Activated CD8-positive, alpha-beta memory T cell treated with anti-CD3 and anti-CD28 coated beads for 48 hours (primary cell): ENCODE measurements at regions not wholly inside any gene's neighbourhood (a gene's known extent, or its start where the extent isn't known, plus 50 kb on each side); places are given as distances from the start of the nearest gene placed in this dataset.
A peak's percentile ranks its signal among the peaks of the same experiment; 100 is the strongest.

Experiments used
- DNase-seq, 3 experiments: peaks; one replicate each; pipeline ENCODE4 v3.0.0-alpha.2; 2020; ENCODE audit warnings: low read depth in 2 of 3, low spot score in 2 of 3

GRCh38 chr13:33617055-33617454, 200.9 kb upstream of the RFC3 start:
- no peak for DNase-seq

DNA sequence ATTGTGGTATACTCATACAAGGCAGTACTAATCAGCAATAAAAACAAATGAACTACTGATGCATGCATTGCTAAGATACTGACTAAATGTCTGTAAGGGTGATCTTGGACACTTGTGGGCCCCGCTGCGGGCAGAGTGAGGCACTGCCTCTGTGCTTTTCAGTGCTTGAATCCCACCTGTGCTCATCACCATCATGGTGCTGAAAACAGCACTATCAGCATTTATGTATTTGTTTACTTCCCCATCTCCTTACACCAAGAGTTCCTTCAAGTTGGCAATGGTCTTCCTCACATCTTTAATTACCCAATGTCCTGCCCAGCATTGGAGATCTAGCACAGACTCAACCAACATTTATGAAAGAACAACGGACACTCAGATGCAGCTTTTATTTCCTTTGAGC, 193.7 kb upstream of the RFC3 start:
- DNase-seq: no peak

- no peak for DNase-seq
Measured at GRCh38 chr13:33624740-33625139, 193.2 kb upstream of the RFC3 start.

- no peak for DNase-seq
Measured at GRCh38 chr13:33626407-33626806, 191.5 kb upstream of the RFC3 start.

- no peak for DNase-seq
Measured at GRCh38 chr13:33628662-33629061, 189.3 kb upstream of the RFC3 start.

- no peak for DNase-seq
Measured at GRCh38 chr13:33629605-33630360, 188.2 kb upstream of the RFC3 start.

DNA sequence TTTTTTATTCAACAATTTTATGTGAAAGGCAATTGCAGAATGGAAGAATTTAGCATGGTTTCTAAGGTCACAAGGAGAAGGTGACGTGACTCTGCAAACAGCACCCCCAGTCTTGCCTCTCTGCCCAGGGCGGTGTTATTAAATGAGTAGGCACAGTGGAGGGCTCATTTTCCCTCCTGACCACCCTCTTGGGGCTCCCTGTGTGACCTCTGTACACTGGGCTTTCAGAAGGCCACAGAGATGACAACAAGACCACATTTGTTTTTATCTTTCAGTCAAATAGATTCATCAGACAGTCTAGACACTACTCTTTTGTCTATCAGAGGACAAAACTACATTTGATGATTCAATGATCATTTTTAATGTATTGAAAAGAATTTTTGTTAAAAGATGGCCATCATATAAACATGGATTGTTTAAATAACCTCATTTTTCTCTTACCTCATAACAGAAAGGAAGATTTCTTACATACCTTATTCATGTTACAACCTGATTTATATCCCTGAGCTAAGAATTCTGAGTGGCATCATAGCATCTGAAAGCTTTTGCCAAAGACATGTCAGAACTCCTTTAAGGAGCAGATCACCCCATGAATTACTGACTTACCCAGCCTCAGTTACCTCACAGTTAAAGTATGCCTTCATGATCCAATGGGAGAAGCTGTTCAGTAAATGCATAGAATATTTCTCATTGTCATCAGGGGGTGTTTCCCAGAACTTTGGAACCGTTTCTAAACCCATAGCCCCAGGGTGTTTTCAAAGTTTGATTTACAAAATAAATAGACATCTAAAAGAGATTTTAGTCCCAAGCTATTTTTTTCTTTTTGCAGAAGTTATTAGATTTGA, 184.0 kb upstream of the RFC3 start:
- DNase-seq: no peak

GRCh38 chr13:33634546-33634982, 183.4 kb upstream of the RFC3 start:
- DNase-seq: no peak

- DNase-seq: no peak
Measured at GRCh38 chr13:33636243-33636642, 181.7 kb upstream of the RFC3 start.

DNA sequence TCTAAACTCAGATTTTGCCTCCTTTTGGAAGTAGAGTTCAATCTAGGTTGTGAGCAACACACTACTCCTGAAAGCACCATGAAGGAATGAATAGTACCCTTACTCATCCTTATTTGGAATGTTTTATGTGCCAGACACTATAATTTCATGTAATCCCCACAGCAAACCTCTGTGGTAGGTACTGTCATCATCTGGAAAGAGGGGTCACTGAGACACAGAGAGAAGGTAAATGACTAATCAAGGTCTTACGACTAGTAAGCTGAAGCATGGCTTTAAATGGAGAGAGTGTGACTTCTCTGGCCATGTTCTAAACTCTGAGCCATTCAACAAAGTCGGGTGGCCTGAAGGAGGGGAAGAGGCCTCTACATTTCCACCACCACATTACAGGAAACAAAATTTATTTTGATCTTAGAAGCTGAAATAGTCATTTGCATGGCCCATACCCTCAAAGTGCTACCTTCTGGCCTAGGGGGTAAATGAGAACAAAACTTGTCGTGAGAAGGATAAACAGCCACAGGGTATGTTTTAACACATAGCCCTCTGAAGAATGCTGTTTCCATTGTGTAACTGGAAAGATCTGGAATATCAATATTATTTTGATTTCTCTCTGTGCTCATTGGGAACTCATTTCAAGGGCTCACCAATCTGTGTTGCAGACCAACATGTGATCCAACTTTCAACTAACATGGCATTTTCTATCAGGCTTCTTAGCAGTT, 180.8 kb upstream of the RFC3 start:
- no peak for DNase-seq

DNA sequence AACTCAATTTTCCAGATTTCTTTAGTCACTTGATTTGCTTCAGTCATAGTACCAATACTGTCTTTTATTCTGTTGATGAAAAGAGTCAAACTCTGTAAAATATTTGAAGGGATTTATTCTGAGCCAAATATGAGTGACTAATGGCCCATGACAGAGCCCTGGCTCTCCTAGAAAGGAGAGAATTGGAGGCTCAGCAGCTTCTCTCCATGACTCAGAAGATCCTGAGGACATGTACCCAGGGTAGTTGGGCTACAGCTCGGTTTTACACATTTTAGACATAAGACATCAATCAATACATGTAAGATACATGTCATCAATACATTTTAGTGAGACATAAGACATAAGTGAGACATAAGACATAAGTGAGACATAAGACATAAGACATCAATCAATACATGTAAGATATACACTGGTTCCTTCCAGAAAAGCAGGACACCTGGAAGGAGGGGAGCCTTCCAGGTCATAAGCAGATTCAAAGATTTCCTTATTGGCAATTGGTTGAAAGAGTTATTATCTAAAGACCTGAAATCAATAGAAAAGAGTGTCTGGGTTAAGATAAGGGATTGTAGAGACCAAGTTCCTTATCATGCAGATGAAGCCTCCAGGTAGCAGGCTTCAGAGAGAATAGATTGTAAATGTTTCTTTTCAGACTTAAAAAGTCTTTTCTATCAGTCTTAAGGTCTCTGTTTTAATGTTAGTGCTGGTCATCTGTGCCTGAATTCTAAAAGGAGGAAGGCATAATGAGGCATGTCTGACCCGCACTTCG, 179.8 kb upstream of the RFC3 start:
- no peak for DNase-seq

- no peak for DNase-seq
Measured at GRCh38 chr13:33639158-33639557, 178.8 kb upstream of the RFC3 start.

DNA sequence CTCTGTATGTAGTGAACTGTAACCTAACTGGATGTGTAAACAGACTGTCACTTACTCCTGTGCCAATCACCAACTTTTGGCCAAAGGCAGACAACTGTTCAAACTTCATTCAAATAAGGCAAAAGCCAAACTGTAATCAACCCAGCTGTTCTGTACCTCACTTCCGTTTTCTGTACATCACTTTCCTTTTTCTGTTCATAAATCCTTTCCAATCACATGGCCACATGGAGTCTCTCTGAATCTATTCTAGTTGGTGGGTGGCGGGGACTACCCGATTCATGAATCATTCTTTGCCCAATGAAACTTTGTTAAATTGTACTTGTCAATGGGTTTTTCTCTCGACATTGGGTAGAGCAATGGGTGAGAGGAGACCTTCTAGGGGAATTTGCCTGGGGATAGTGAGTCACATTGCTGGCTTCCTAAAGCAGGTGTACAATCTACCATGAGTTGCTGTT, 178.3 kb upstream of the RFC3 start:
- peak in 2 of 3 experiments; percentile 3 to 18 for DNase-seq

DNA sequence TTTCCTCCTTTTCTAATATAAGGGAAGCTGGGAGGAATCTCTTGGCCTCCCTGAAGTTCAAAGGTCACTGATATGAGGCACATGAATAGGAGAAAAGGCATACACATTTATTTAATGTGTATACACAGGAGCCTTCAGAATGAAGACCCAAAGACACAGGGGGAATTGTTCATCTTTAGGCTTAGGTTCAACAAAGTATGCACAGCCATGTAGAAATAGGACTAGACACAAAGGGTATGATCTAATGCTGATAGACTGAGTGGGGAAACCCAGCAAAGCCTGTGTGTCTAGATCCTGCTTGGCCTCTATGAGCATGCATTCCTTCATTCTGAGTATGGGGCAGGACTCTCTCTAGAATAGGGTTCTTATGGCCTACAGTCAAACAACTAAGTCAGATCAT, 177.1 kb upstream of the RFC3 start:
- DNase-seq: no peak

DNA sequence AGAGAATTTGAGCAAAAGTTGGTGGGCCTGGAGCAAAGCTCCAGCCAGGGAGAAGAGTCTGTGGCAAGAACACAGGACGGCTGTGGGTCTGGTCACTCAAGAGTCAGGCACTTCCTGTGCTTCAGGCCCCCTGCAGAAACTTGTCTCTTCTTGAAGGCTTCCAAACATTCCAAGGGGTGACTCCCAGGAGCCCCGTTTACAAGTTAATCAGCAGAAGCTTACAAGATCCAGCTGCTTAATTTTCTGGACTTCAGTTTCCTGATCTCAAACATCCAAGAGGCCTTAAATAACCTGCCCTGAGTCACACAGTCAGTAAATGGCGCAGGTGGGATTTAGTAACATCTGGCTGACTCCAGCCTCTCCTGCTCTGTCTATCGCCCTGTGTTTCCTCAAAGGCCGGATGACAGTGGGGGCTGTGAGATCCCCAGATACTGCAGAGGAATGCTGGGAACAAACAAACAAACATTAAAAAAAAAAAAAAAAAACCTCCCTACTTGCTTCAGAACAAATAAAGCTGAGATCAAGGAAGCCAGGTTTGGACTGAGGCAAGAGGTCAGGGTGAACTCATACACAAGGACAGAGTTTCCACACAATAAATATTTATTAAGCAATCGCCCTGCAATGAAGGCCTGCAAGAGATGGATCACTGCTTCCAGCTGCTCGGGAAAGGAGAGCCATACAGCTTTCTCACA, 175.4 kb upstream of the RFC3 start:
- no peak for DNase-seq

DNA sequence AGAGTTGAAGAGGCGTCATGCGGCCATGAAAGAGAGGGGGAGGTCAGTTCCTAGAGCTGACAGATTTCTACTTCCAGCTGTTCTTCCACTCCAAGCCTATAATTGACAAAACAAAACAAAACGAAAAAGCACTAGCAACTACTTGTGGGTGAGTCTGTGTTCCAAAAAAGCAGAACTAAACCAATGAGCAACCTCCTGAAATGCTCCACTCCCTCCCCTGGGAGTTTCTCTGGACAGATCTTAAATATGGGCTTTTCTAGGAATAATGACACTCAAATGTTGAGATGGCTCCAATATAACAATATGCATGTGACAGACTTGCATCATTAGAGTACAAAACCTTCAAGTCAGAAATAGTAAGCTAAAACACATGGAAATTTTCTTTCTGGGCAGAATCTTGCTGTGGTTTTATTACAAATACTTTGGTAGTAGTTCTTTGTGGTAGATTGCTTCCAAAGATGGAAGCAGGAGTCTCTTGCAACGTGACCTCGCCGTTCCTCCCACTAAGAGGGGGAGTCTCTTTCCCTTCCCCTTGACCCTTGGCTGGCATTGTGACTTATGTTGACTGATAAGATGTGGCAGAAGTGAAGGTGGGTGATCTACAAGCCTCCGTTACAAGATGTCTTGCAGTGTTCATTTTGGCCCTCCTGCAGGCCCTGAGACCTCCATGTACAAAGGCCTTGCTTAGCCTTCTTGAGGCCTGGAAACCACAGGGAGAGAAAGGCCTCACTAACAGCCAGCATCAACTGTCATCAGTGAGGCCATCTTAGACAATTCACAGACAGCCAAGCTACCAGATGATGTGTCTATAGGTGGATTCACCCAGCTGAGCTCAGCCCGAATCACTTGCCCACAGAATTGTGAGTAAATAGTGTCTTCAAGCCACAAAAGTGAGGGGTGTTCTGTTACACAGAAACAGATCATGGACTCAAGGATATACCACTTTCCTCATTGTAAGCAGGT, 173.1 kb upstream of the RFC3 start:
- no peak for DNase-seq

DNA sequence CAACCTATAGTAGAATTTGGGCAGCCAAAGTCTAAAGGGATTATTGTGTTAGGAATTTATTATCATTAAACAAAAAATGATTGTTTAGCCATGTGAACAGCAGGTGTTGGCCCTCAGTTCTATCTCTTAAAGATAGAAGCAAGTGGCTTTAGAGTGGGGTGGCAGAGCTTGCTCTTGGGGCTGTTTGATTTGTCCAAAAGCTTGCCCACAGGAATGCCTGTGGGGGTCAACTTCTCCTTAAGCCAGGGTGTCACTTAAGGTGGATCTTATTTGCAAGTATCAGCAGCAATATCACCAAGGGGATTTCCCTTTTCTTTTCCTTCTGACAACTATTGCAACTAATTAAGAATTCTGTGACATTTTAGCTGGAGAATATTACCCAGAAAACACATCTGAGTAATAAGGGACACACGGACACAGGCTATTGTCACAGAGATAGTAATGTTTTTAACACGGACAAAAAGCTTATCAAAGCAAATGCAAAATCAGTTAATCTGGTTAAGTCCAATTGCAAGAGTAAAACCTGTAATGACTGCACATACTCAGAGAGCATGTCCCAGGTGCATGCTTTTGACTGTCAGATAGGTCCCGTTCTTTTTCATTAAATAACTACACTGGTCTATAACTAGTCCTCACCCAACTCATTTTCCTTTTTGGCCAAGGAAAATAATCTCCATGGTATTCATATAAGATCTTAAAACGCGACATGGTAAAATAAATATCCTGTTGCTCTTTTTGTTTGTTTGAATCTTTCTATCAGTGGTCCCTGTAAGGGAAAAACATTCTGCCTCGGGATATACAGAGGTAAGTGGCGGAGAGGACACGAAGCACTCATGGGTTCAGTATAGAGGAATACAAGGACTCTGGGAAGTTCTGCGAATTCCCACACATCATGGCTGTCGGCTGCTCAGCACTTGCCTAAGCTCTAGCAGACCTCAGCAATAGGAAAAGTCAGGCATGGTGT, 172.1 kb upstream of the RFC3 start:
- no peak for DNase-seq
